ENCODE measurements at regions not wholly inside any gene's neighbourhood (a gene's known extent, or its start where the extent isn't known, plus 50 kb on each side); places are given as distances from the start of the nearest gene placed in this dataset.
"Not testable (repeated sequence)": the region's sequence is repeated elsewhere in the genome, so short reads cannot be mapped to it uniquely, and the experiment has no call there.

- DNase-seq (ENCODE audit: low spot score), result no peak
These were observed 248.8 kb upstream of the USP24 start for GRCh38 chr1:55463814-55464475.

- DNase-seq (ENCODE audit: low spot score), result no peak
These were observed 242.7 kb upstream of the USP24 start for GRCh38 chr1:55457874-55458273.

- no peak for DNase-seq (ENCODE audit: low spot score)
These were observed 241.8 kb upstream of the USP24 start for GRCh38 chr1:55456971-55457370.

GRCh38 chr1:55448261-55448660, 233.1 kb upstream of the USP24 start:
- no peak for DNase-seq (ENCODE audit: low spot score)

GRCh38 chr1:55447488-55447887, 232.3 kb upstream of the USP24 start:
- no peak for DNase-seq (ENCODE audit: low spot score)

GRCh38 chr1:55446351-55446750, 231.2 kb upstream of the USP24 start:
- peak; percentile 34 for DNase-seq (ENCODE audit: low spot score)

- no peak for DNase-seq (ENCODE audit: low spot score)
These were observed 230.3 kb upstream of the USP24 start for GRCh38 chr1:55445416-55445815.

- DNase-seq (ENCODE audit: low spot score), result no peak
These were observed 229.5 kb upstream of the USP24 start for GRCh38 chr1:55444667-55445066.

GRCh38 chr1:55443175-55443915, 228.2 kb upstream of the USP24 start:
- peak; percentile 85 for DNase-seq (ENCODE audit: low spot score)

GRCh38 chr1:55441489-55441888, 226.3 kb upstream of the USP24 start:
- no peak for DNase-seq (ENCODE audit: low spot score)

- no peak for DNase-seq (ENCODE audit: low spot score)
These were observed 222.5 kb upstream of the USP24 start for GRCh38 chr1:55437692-55438091.

- DNase-seq (ENCODE audit: low spot score), result not testable (repeated sequence)
These were observed 215.6 kb upstream of the USP24 start for GRCh38 chr1:55430720-55431119.

GRCh38 chr1:55430206-55430605, 215.0 kb upstream of the USP24 start:
- DNase-seq (ENCODE audit: low spot score), result not testable (repeated sequence)

GRCh38 chr1:55428944-55429931, 214.1 kb upstream of the USP24 start:
- DNase-seq (ENCODE audit: low spot score), result peak; percentile 86

- no peak for DNase-seq (ENCODE audit: low spot score)
These were observed 213.1 kb upstream of the USP24 start for GRCh38 chr1:55428231-55428630.

GRCh38 chr1:55427606-55428005, 212.4 kb upstream of the USP24 start:
- DNase-seq (ENCODE audit: low spot score), result no peak

- no peak for DNase-seq (ENCODE audit: low spot score)
These were observed 211.5 kb upstream of the USP24 start for GRCh38 chr1:55426619-55427018.

- DNase-seq (ENCODE audit: low spot score), result no peak
These were observed 211.0 kb upstream of the USP24 start for GRCh38 chr1:55426156-55426555.

GRCh38 chr1:55425310-55425930, 210.3 kb upstream of the USP24 start:
- DNase-seq (ENCODE audit: low spot score), result no peak

GRCh38 chr1:55423376-55423775, 208.2 kb upstream of the USP24 start:
- no peak for DNase-seq (ENCODE audit: low spot score)

GRCh38 chr1:55420929-55421716, 206.0 kb upstream of the USP24 start:
- no peak for DNase-seq (ENCODE audit: low spot score)

All from AG08396 (cell line).